Neural cell (in vitro differentiated cells): ENCODE measurements at regions not wholly inside any gene's neighbourhood (a gene's known extent, or its start where the extent isn't known, plus 50 kb on each side); places are given as distances from the start of the nearest gene placed in this dataset.

Experiments
- H2AFZ ChIP-seq: fragments of 200-600, 300-800 bp; sonication (generic), shearing (Covaris generic); 2 replicates; pipeline ENCODE4 v1.6.0; 2014; ENCODE audit warnings: low read depth, mild to moderate bottlenecking, antibody characterized with exemption, low read length, moderate library complexity
- H3F3A ChIP-seq: fragments of 200-600 bp; shearing (Covaris generic); 2 replicates; pipeline ENCODE4 v1.6.1; 2016; ENCODE audit warnings: mild to moderate bottlenecking, moderate library complexity, mixed read lengths, antibody characterized with exemption, low read length; ENCODE audit not compliant: insufficient read depth, poor library complexity, severe bottlenecking
- H3K27ac ChIP-seq: fragments of 200-600, 300-800 bp; sonication (generic), shearing (Covaris generic); 2 replicates; pipeline ENCODE4 v1.5.1; 2014; ENCODE audit warnings: mild to moderate bottlenecking, low read length, moderate library complexity
- H3K27me3 ChIP-seq: fragments of 300-800, 200-600 bp; sonication (generic), shearing (Covaris generic); 2 replicates; pipeline ENCODE4 v1.6.0; 2014; ENCODE audit warnings: mild to moderate bottlenecking, low read depth, low read length, moderate library complexity; ENCODE audit not compliant: insufficient read depth
- H3K36me3 ChIP-seq: fragments of 300-800, 200-600 bp; sonication (generic), shearing (Covaris generic); 2 replicates; pipeline ENCODE4 v1.5.1; 2014; ENCODE audit warnings: mild to moderate bottlenecking, antibody characterized with exemption, low read length, moderate library complexity; ENCODE audit not compliant: insufficient read depth
- H3K4me2 ChIP-seq: fragments of 300-800, 200-600 bp; sonication (generic), shearing (Covaris generic); 2 replicates; pipeline ENCODE4 v1.6.0; 2014; ENCODE audit warnings: mild to moderate bottlenecking, low read length
- H3K4me3 ChIP-seq: fragments of 300-800, 200-600 bp; sonication (generic), shearing (Covaris generic); 2 replicates; pipeline ENCODE4 v1.5.1; 2014; ENCODE audit warnings: mild to moderate bottlenecking, low read length, moderate library complexity
- H3K79me2 ChIP-seq: fragments of 200-600 bp; shearing (Covaris generic); replicated peaks from 2 replicates; pipeline ENCODE4 v1.6.0; 2014; ENCODE audit warnings: mild to moderate bottlenecking, low read length, moderate library complexity; ENCODE audit not compliant: insufficient read depth
- H3K9ac ChIP-seq: fragments of 300-800, 200-600 bp; sonication (generic), shearing (Covaris generic); 2 replicates; pipeline ENCODE4 v1.6.1; 2016; ENCODE audit warnings: mild to moderate bottlenecking, low read length, mixed read lengths
- H3K9me2 ChIP-seq: fragments of 200-600 bp; shearing (Covaris generic); 2 replicates; pipeline ENCODE4 v1.6.1; 2016; ENCODE audit warnings: mild to moderate bottlenecking, low read length, mixed read lengths; ENCODE audit not compliant: insufficient read depth
- H3K9me3 ChIP-seq: fragments of 200-600, 300-800 bp; sonication (generic), shearing (Covaris generic); 2 replicates; pipeline ENCODE4 v1.6.1; 2016; ENCODE audit warnings: mild to moderate bottlenecking, mixed run types, low read length, moderate library complexity, mixed read lengths
- H4K20me1 ChIP-seq: fragments of 200-600 bp; shearing (Covaris generic); 2 replicates; pipeline ENCODE4 v1.6.1; 2016; ENCODE audit warnings: mild to moderate bottlenecking, mixed run types; ENCODE audit not compliant: insufficient read depth
- CTCF ChIP-seq: fragments of 450-650 bp; IDR thresholded peaks from 2 replicates; pipeline ENCODE4 v1.5.1; 2014; ENCODE audit warnings: antibody characterized with exemption, mild to moderate bottlenecking, moderate library complexity; ENCODE audit not compliant: poor library complexity, severe bottlenecking
- EP300 ChIP-seq: fragments of 450-650 bp; conservative IDR thresholded peaks from 2 replicates; pipeline ENCODE4 v1.6.1; 2014; ENCODE audit warnings: antibody characterized with exemption, mild to moderate bottlenecking, moderate library complexity; ENCODE audit not compliant: poor library complexity, severe bottlenecking
- EZH2 ChIP-seq: fragments of 200-600, 300-800 bp; shearing (Covaris generic), sonication (generic); IDR thresholded peaks from 2 replicates; pipeline ENCODE4 v1.6.1; 2014; ENCODE audit warnings: antibody characterized with exemption, low read length, borderline replicate concordance, mild to moderate bottlenecking; ENCODE audit not compliant: insufficient read depth, poor library complexity, severe bottlenecking
- MXI1 ChIP-seq: fragments of 450-650 bp; conservative IDR thresholded peaks from 2 replicates; pipeline ENCODE4 v1.6.1; 2014; ENCODE audit warnings: antibody characterized with exemption, mild to moderate bottlenecking; ENCODE audit not compliant: poor library complexity, severe bottlenecking
- POLR2AphosphoS5 ChIP-seq: IDR thresholded peaks from 2 replicates; pipeline ENCODE4 v1.6.1; 2012
- RAD21 ChIP-seq: fragments of 450-650 bp; conservative IDR thresholded peaks from 2 replicates; pipeline ENCODE4 v1.6.1; 2014; ENCODE audit warnings: antibody characterized with exemption, mild to moderate bottlenecking, moderate library complexity
- REST ChIP-seq: IDR thresholded peaks from 2 replicates; pipeline ENCODE4 v1.6.1; 2012; ENCODE audit warnings: borderline replicate concordance
- SMC3 ChIP-seq: fragments of 450-650 bp; conservative IDR thresholded peaks from 2 replicates; pipeline ENCODE4 v1.6.1; 2014; ENCODE audit warnings: antibody characterized with exemption, mild to moderate bottlenecking, moderate library complexity; ENCODE audit not compliant: poor library complexity
- TAF1 ChIP-seq: IDR thresholded peaks from 2 replicates; pipeline ENCODE4 v1.6.1; 2012; ENCODE audit warnings: low read depth

DNA sequence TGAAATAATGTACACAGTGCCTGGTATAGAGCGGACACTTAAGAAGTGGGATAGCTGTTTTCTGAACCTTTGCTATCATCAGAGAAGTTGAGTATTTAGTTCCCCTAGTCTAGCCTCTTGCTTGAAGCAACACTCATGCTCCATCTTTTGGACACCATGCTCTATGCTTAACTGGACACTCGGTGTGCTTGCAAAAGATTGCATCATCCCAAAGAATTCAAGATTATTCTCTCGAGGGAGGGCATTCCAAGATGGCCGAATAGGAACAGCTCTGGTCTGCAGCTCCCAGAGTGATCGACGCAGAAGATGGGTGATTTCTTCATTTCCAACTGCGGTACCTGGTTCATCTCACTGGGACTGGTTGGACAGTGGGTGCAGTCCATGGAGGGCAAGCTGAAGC is 143.9 kb upstream of the FSHR start:
- H3K27ac ChIP-seq = no peak overlapping the region
- no peaks in the 10 kb centered on the region for H4K20me1 ChIP-seq
- no peak overlapping the region for H3K9ac ChIP-seq
- no peaks in the 10 kb centered on the region for H3K36me3 ChIP-seq
- H3K9me2 ChIP-seq = no peaks in the 10 kb centered on the region
- H2AFZ ChIP-seq = no peak overlapping the region
- no peaks in the 10 kb centered on the region for H3F3A ChIP-seq
- H3K4me2 ChIP-seq = no peak overlapping the region
- H3K4me3 ChIP-seq = no peak overlapping the region
- no peaks in the 10 kb centered on the region for H3K9me3 ChIP-seq
- no peaks in the 10 kb centered on the region for H3K79me2 ChIP-seq
- no peaks in the 10 kb centered on the region for H3K27me3 ChIP-seq
- TF ChIP-seq EZH2 (no peak), MXI1 (no peak), EP300 (no peak), POLR2AphosphoS5 (no peak), CTCF (no peak), SMC3 (no peak), TAF1 (no peak), RAD21 (no peak), REST (no peak)

- H3K9me2 ChIP-seq = no peaks in the 10 kb centered on the region
- no peaks in the 10 kb centered on the region for H3K27me3 ChIP-seq
- no peak overlapping the region for H3K9ac ChIP-seq
- H3K79me2 ChIP-seq = no peaks in the 10 kb centered on the region
- H3K27ac ChIP-seq = no peak overlapping the region
- H3F3A ChIP-seq = no peaks in the 10 kb centered on the region
- H3K4me3 ChIP-seq = no peak overlapping the region
- no peak for TF ChIP-seq MXI1
- TF ChIP-seq POLR2AphosphoS5 = no peak
- TF ChIP-seq CTCF = no peak
- no peak for TF ChIP-seq RAD21
- no peak for TF ChIP-seq EZH2
- TF ChIP-seq REST = no peak
- no peak for TF ChIP-seq EP300
- no peak overlapping the region for H2AFZ ChIP-seq
- H3K36me3 ChIP-seq = no peaks in the 10 kb centered on the region
- no peak overlapping the region for H3K4me2 ChIP-seq
- no peaks in the 10 kb centered on the region for H3K9me3 ChIP-seq
- no peaks in the 10 kb centered on the region for H4K20me1 ChIP-seq
Observed at GRCh38 chr2:49296107-49296867, 142.0 kb upstream of the FSHR start.
